H9 (cell line): ENCODE measurements at regions not wholly inside any gene's neighbourhood (a gene's known extent, or its start where the extent isn't known, plus 50 kb on each side); places are given as distances from the start of the nearest gene placed in this dataset.

Source experiments
- DNase-seq: peaks from one replicate; pipeline ENCODE4 v3.0.0-alpha.2; 2017
- H2AFZ ChIP-seq: one replicate; pipeline ENCODE4 v1.6.1; 2013; ENCODE audit warnings: mild to moderate bottlenecking, low read length, control low read depth, moderate library complexity
- H2AK5ac ChIP-seq: 2 replicates; pipeline ENCODE4 v1.6.1; 2013; ENCODE audit warnings: low read length, control low read depth, mixed read lengths; ENCODE audit not compliant: insufficient read length
- H2BK120ac ChIP-seq: one replicate; pipeline ENCODE4 v1.6.1; 2013; ENCODE audit warnings: low read depth, mild to moderate bottlenecking, low read length, control low read depth, inconsistent platforms; ENCODE audit not compliant: poor library complexity, severe bottlenecking
- H2BK12ac ChIP-seq: 2 replicates; pipeline ENCODE4 v1.6.1; 2013; ENCODE audit warnings: low read length, control low read depth, mixed read lengths, low read depth; ENCODE audit not compliant: insufficient read length
- H2BK15ac ChIP-seq: 2 replicates; pipeline ENCODE4 v1.6.1; 2013; ENCODE audit warnings: low read depth, low read length, control low read depth
- H2BK20ac ChIP-seq: one replicate; pipeline ENCODE4 v1.6.1; 2013; ENCODE audit warnings: low read depth, mild to moderate bottlenecking, low read length, control low read depth, inconsistent platforms; ENCODE audit not compliant: poor library complexity, severe bottlenecking
- H2BK5ac ChIP-seq: 2 replicates; pipeline ENCODE4 v1.6.1; 2013; ENCODE audit warnings: low read length, control low read depth, mixed read lengths; ENCODE audit not compliant: insufficient read length
- H3K14ac ChIP-seq: 2 replicates; pipeline ENCODE4 v1.6.1; 2013; ENCODE audit warnings: low read length, control low read depth; ENCODE audit not compliant: insufficient read depth
- H3K18ac ChIP-seq: 2 replicates; pipeline ENCODE4 v1.6.1; 2013; ENCODE audit warnings: low read depth, mild to moderate bottlenecking, mixed read lengths, low read length, control low read depth; ENCODE audit not compliant: insufficient read length
- H3K23ac ChIP-seq: 2 replicates; pipeline ENCODE4 v1.6.1; 2013; ENCODE audit warnings: low read length, control low read depth, mixed read lengths, low read depth; ENCODE audit not compliant: insufficient read length
- H3K23me2 ChIP-seq: 2 replicates; pipeline ENCODE4 v1.6.1; 2013; ENCODE audit warnings: low read depth, mild to moderate bottlenecking, mixed read lengths, low read length, control low read depth; ENCODE audit not compliant: insufficient read length, poor library complexity, severe bottlenecking
- H3K27ac ChIP-seq: 2 replicates; pipeline ENCODE4 v1.5.1; 2013; ENCODE audit warnings: low read length, control low read depth, mixed read lengths, low read depth; ENCODE audit not compliant: insufficient read length
- H3K27me3 ChIP-seq: 2 replicates; pipeline ENCODE4 v1.6.1; 2013; ENCODE audit warnings: low read length, control low read depth, inconsistent platforms; ENCODE audit not compliant: insufficient read depth
- H3K4ac ChIP-seq: 2 replicates; pipeline ENCODE4 v1.6.1; 2013; ENCODE audit warnings: low read depth, mild to moderate bottlenecking, control low read depth, inconsistent platforms, low read length, moderate library complexity
- H3K4me1 ChIP-seq: 2 replicates; pipeline ENCODE4 v1.6.1; 2013; ENCODE audit warnings: low read length, control low read depth, inconsistent platforms; ENCODE audit not compliant: insufficient read depth
- H3K4me2 ChIP-seq: 2 replicates; pipeline ENCODE4 v1.6.1; 2013; ENCODE audit warnings: low read length, control low read depth, mixed read lengths; ENCODE audit not compliant: insufficient read length, insufficient read depth
- H3K56ac ChIP-seq: 2 replicates; pipeline ENCODE4 v1.6.1; 2013; ENCODE audit warnings: low read depth, mild to moderate bottlenecking, mixed read lengths, low read length, control low read depth; ENCODE audit not compliant: insufficient read length
- H3K79me1 ChIP-seq: 2 replicates; pipeline ENCODE4 v1.6.1; 2013; ENCODE audit warnings: low read depth, mild to moderate bottlenecking, moderate library complexity, low read length, control low read depth, inconsistent platforms; ENCODE audit not compliant: insufficient read depth, poor library complexity, severe bottlenecking
- H3K79me2 ChIP-seq: 2 replicates; pipeline ENCODE4 v1.6.1; 2013; ENCODE audit warnings: low read length, control low read depth, inconsistent platforms; ENCODE audit not compliant: insufficient read depth
- H3K9ac ChIP-seq: 2 replicates; pipeline ENCODE4 v1.6.1; 2013; ENCODE audit warnings: low read length, control low read depth, mixed read lengths; ENCODE audit not compliant: insufficient read length; ENCODE audit errors: extremely low read depth
- H3K9me3 ChIP-seq: one replicate; pipeline ENCODE4 v1.6.1; 2013; ENCODE audit warnings: low read depth, low read length, inconsistent platforms; ENCODE audit not compliant: control insufficient read depth
- H3T11ph ChIP-seq: one replicate; pipeline ENCODE4 v1.6.1; 2013; ENCODE audit warnings: mild to moderate bottlenecking, low read length, control low read depth, inconsistent platforms
- H4K20me1 ChIP-seq: one replicate; pipeline ENCODE4 v1.6.1; 2013; ENCODE audit not compliant: control insufficient read depth, insufficient read length, insufficient read depth
- H4K5ac ChIP-seq: 2 replicates; pipeline ENCODE4 v1.6.1; 2013; ENCODE audit warnings: low read depth, mild to moderate bottlenecking, mixed read lengths, low read length, control low read depth; ENCODE audit not compliant: insufficient read length
- H4K8ac ChIP-seq: replicated peaks from 2 replicates; pipeline ENCODE4 v1.6.1; 2013; ENCODE audit warnings: low read length, control low read depth, mixed read lengths, low read depth; ENCODE audit not compliant: insufficient read length
- H4K91ac ChIP-seq: 2 replicates; pipeline ENCODE4 v1.6.1; 2013; ENCODE audit warnings: low read depth, mild to moderate bottlenecking, moderate library complexity, mixed read lengths, low read length, control low read depth; ENCODE audit not compliant: insufficient read length
- H3K27ac Mint-ChIP-seq, 3 experiments: 2 replicates in 2 of 3; 3 replicates in 1 of 3; pipeline ENCODE4 v1.8.0; 2020 to 2021; ENCODE audit warnings: mixed read lengths in 3 of 3, mild to moderate bottlenecking in 1 of 3, moderate library complexity in 1 of 3
- H3K27me3 Mint-ChIP-seq: 2 replicates; pipeline ENCODE4 v1.8.0; 2021; ENCODE audit warnings: low read depth, mild to moderate bottlenecking, moderate library complexity, mixed read lengths
- H3K36me3 Mint-ChIP-seq, 3 experiments: 2 replicates in 2 of 3; 3 replicates in 1 of 3; pipeline ENCODE4 v1.8.0; 2020 to 2021; ENCODE audit warnings: low read depth in 3 of 3, mixed read lengths in 3 of 3; ENCODE audit not compliant: insufficient read depth in 1 of 3
- H3K4me1 Mint-ChIP-seq, 2 experiments: 2 replicates each; pipeline ENCODE4 v1.8.0; 2020; ENCODE audit warnings: mixed read lengths in 2 of 2
- H3K4me3 Mint-ChIP-seq, 2 experiments: 2 replicates in 1 of 2; 3 replicates in 1 of 2; pipeline ENCODE4 v1.8.0; 2020 to 2021; ENCODE audit warnings: mild to moderate bottlenecking in 2 of 2, mixed read lengths in 2 of 2, moderate library complexity in 1 of 2
- H3K9me3 Mint-ChIP-seq, 2 experiments: 2 replicates in 1 of 2; 3 replicates in 1 of 2; pipeline ENCODE4 v1.8.0; 2020; ENCODE audit warnings: mild to moderate bottlenecking in 2 of 2, mixed read lengths in 2 of 2, moderate library complexity in 1 of 2
- CTCF ChIP-seq: fragments of 200-600 bp; sonication (generic); conservative IDR thresholded peaks from 3 replicates; pipeline ENCODE4 v1.8.0; 2021; ENCODE audit warnings: antibody characterized with exemption, mild to moderate bottlenecking

DNA sequence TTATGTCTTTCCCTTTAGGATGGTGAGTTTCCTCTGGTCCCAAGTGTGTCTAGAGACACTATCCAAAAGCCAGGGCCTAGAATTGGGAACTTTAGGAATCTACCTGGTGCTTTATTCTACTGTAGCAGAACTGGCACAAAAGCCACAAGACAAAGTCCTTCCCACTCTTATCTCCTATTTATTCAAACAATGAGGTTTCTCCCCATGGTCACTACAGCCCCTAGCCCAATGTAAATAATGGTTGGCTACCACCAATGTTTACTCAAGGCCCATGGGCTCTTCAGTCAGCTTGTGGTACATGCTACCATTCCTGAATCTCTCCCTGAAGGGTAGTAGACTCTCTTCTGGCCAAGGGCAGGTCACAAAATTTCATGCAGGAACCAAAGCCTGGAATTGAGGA lies 789.4 kb upstream of the KIF2B start:
- H3K9me3 ChIP-seq: no peaks in the 10 kb centered on the region
- H3K23ac ChIP-seq: no peak overlapping the region
- Mint-ChIP-seq H3K27ac (peak overlapping the region in 1 of 3 experiments; percentile 60; a peak in 2 of 7 replicates), H3K4me3 (no peak overlapping the region), H3K36me3 (no peaks in the 10 kb centered on the region; a peak in 1 of 7 replicates), H3K27me3 (no peaks in the 10 kb centered on the region), H3K9me3 (peaks cover 0 to 3% of the 10 kb centered on the region in 2 experiments; a peak in 2 of 5 replicates), H3K4me1 (peaks cover 7 to 9% of the 10 kb centered on the region in 2 experiments)
- no peak overlapping the region for H3K56ac ChIP-seq
- no peaks in the 10 kb centered on the region for H3K4me1 ChIP-seq
- TF ChIP-seq CTCF: no peak
- no peak for DNase-seq
- H3T11ph ChIP-seq: no peak overlapping the region
- H2AFZ ChIP-seq: no peak overlapping the region
- no peak overlapping the region for H3K27ac ChIP-seq
- H3K4me2 ChIP-seq: no peak overlapping the region
- no peaks in the 10 kb centered on the region for H3K27me3 ChIP-seq
- H3K4ac ChIP-seq: no peak overlapping the region
- H4K20me1 ChIP-seq: no peaks in the 10 kb centered on the region
- H3K79me1 ChIP-seq: no peaks in the 10 kb centered on the region
- no peak overlapping the region for H4K91ac ChIP-seq
- H2BK20ac ChIP-seq: no peak overlapping the region
- no peak overlapping the region for H4K5ac ChIP-seq
- no peak overlapping the region for H2AK5ac ChIP-seq
- H3K14ac ChIP-seq: no peak overlapping the region
- H3K9ac ChIP-seq: no peak overlapping the region
- no peak overlapping the region for H2BK15ac ChIP-seq
- no peaks in the 10 kb centered on the region for H3K23me2 ChIP-seq
- no peaks in the 10 kb centered on the region for H3K79me2 ChIP-seq
- H2BK12ac ChIP-seq: no peak overlapping the region
- H3K18ac ChIP-seq: no peak overlapping the region
- no peak overlapping the region for H4K8ac ChIP-seq
- no peak overlapping the region for H2BK5ac ChIP-seq
- no peak overlapping the region for H2BK120ac ChIP-seq
